MCF 10A (cell line): ENCODE measurements at regions not wholly inside any gene's neighbourhood (a gene's known extent, or its start where the extent isn't known, plus 50 kb on each side); places are given as distances from the start of the nearest gene placed in this dataset.

Source experiments
- BruUV-seq: library from RNA; stranded (reverse); fragments of 400-500 nt; replicated peaks from 2 replicates; lab custom pipeline; 2021; lab: Mats Ljungman, UMichigan
- CTCF ChIA-PET: fragments of 300-600 bp; sonication (Branson Sonifier 250); formaldehyde crosslinking; extraction: SDS; loops from one replicate; lab custom pipeline; 2021; ENCODE audit warnings: antibody characterized with exemption, inconsistent platforms; lab: Yijun Ruan, JAX
- POLR2A ChIA-PET: fragments of 300-600, 350-650 bp; sonication (Branson Sonifier 250); formaldehyde crosslinking; extraction: SDS; loops from one replicate; lab custom pipeline; 2020; ENCODE audit warnings: antibody characterized with exemption, inconsistent platforms; lab: Yijun Ruan, JAX
- DNase-seq: peaks from one replicate; pipeline ENCODE4 v3.0.0-alpha.2; 2018; ENCODE audit not compliant: unreplicated experiment
- H3K27ac Mint-ChIP-seq: one replicate; pipeline ENCODE4 v1.8.0; 2022; ENCODE audit warnings: mild to moderate bottlenecking, low read depth, mixed read lengths; ENCODE audit not compliant: unreplicated experiment
- H3K27me3 Mint-ChIP-seq: one replicate; pipeline ENCODE4 v1.8.0; 2022; ENCODE audit warnings: mixed read lengths; ENCODE audit not compliant: insufficient read depth, unreplicated experiment
- H3K36me3 Mint-ChIP-seq: one replicate; pipeline ENCODE4 v1.8.0; 2022; ENCODE audit warnings: mild to moderate bottlenecking, moderate library complexity, mixed read lengths; ENCODE audit not compliant: insufficient read depth, unreplicated experiment
- H3K4me1 Mint-ChIP-seq: one replicate; pipeline ENCODE4 v1.8.0; 2022; ENCODE audit warnings: mixed read lengths; ENCODE audit not compliant: insufficient read depth, unreplicated experiment
- H3K4me3 Mint-ChIP-seq: one replicate; pipeline ENCODE4 v1.8.0; 2022; ENCODE audit warnings: mild to moderate bottlenecking, moderate library complexity, mixed read lengths; ENCODE audit not compliant: unreplicated experiment
- H3K9me3 Mint-ChIP-seq: one replicate; pipeline ENCODE4 v1.8.0; 2022; ENCODE audit warnings: mixed read lengths; ENCODE audit not compliant: unreplicated experiment
- CTCF ChIP-seq: fragments of 200-600 bp; IDR thresholded peaks from one replicate; pipeline ENCODE4 v1.8.0; 2022; ENCODE audit warnings: antibody characterized with exemption, mild to moderate bottlenecking; ENCODE audit not compliant: unreplicated experiment
- intact Hi-C: fragments of 100-400 bp; cut with micrococcal nuclease; formaldehyde crosslinking; loops from 2 replicates; pipeline ENCODE4 v1.14.1; 2022

GRCh38 chr13:80133631-80134261, 207.2 kb downstream of the SPRY2 start:
- POLR2A ChIA-PET = interaction anchor here (0.6 kb wide), 1 partner anchor 10 kb away, joined by 3 read pairs; no protein-coding TSS in a partner anchor
- TF ChIP-seq CTCF = no peak
- CTCF ChIA-PET = interaction anchor here (0.6 to 0.9 kb wide), 5 partner anchors 107 to 884 kb away, joined by 3 to 4 read pairs (median 3); no protein-coding TSS in a partner anchor
- Mint-ChIP-seq H3K27ac (no peak overlapping the region), H3K4me3 (no peak overlapping the region), H3K4me1 (peaks cover 23% of the 10 kb centered on the region), H3K27me3 (no peaks in the 10 kb centered on the region), H3K36me3 (no peaks in the 10 kb centered on the region), H3K9me3 (no peaks in the 10 kb centered on the region)
- no peak for DNase-seq
- intact Hi-C loops = loop anchor here (5.0 to 10.0 kb wide), 3 partner anchors 96 to 499 kb away; partner anchors contain the start of gene SPRY2
- no TSS peak for BruUV-seq

- DNase-seq = peak; percentile 51
- intact Hi-C loops = loop anchor here (5.0 to 10.0 kb wide), 3 partner anchors 96 to 498 kb away; partner anchors contain the start of gene SPRY2
- no peaks in the 10 kb centered on the region for H3K9me3 Mint-ChIP-seq
- POLR2A ChIA-PET = interaction anchor here (0.6 to 1.1 kb wide), 3 partner anchors 10 to 502 kb away, joined by 3 read pairs; no protein-coding TSS in a partner anchor
- no peak for TF ChIP-seq CTCF
- peak overlapping the region; percentile 71 for H3K4me3 Mint-ChIP-seq
- no peaks in the 10 kb centered on the region for H3K27me3 Mint-ChIP-seq
- no peaks in the 10 kb centered on the region for H3K36me3 Mint-ChIP-seq
- CTCF ChIA-PET = interaction anchor here (0.6 to 0.7 kb wide), 3 partner anchors 108 to 885 kb away, joined by 3 to 4 read pairs (median 4); no protein-coding TSS in a partner anchor
- peak overlapping the region; percentile 88 for H3K27ac Mint-ChIP-seq
- peaks cover 23% of the 10 kb centered on the region for H3K4me1 Mint-ChIP-seq
- BruUV-seq = no TSS peak
These were observed 208.0 kb downstream of the SPRY2 start for GRCh38 chr13:80132741-80133601.

GRCh38 chr13:80131204-80131603, 209.7 kb downstream of the SPRY2 start:
- Mint-ChIP-seq H3K36me3 (no peaks in the 10 kb centered on the region), H3K27ac (no peak overlapping the region), H3K27me3 (no peaks in the 10 kb centered on the region), H3K4me1 (peaks cover 23% of the 10 kb centered on the region), H3K4me3 (peak overlapping the region; percentile 54), H3K9me3 (no peaks in the 10 kb centered on the region)
- peak; percentile 71 for DNase-seq
- CTCF ChIA-PET = interaction anchor here (0.6 kb wide), 1 partner anchor 19 kb away, joined by 3 read pairs; no protein-coding TSS in a partner anchor
- no peak for TF ChIP-seq CTCF
- intact Hi-C loops = loop anchor here (5.0 to 10.0 kb wide), 3 partner anchors 94 to 496 kb away; partner anchors contain the start of gene SPRY2
- no TSS peak for BruUV-seq
- POLR2A ChIA-PET = interaction anchor here (1.0 kb wide), 2 partner anchors 13 to 210 kb away, joined by 3 read pairs; partner anchors contain the start of gene SPRY2
